ENCODE measurements at regions not wholly inside any gene's neighbourhood (a gene's known extent, or its start where the extent isn't known, plus 50 kb on each side); places are given as distances from the start of the nearest gene placed in this dataset.

- no peak for TF ChIP-seq POU5F1 (IDR thresholded peaks at IDR 0.05; ENCODE audit: low read depth, low read length)
- no peak for TF ChIP-seq SIN3A (conservative IDR thresholded peaks at IDR 0.05 in 1 of 2, IDR thresholded peaks at IDR 0.05 in 1 of 2; ENCODE audit: low read depth in 1 of 2, low read length in 2 of 2)
- no peak for TF ChIP-seq RXRA (IDR thresholded peaks at IDR 0.05; ENCODE audit: insufficient read depth, low read depth, low read length)
- no peak for TF ChIP-seq EGR1 (IDR thresholded peaks at IDR 0.05; ENCODE audit: borderline replicate concordance, low read depth, low read length)
- TF ChIP-seq CREB1 (IDR thresholded peaks at IDR 0.05), result no peak
- no peak for TF ChIP-seq EZH2 (IDR thresholded peaks at IDR 0.05; ENCODE audit: low read depth, low read length, severe bottlenecking)
- no peak for TF ChIP-seq CTCF (IDR thresholded peaks at IDR 0.05; ENCODE audit: control extremely low read depth in 1 of 3, insufficient read depth in 1 of 3, low read depth in 1 of 3, low read length in 3 of 3)
- no peak for TF ChIP-seq ZNF274 (IDR thresholded peaks at IDR 0.05; ENCODE audit: borderline replicate concordance, extremely low read depth, low read length)
Observed at GRCh38 chr7:112886208-112886607, 96.0 kb upstream of the TMEM168 start.
